ENCODE measurements at regions not wholly inside any gene's neighbourhood (a gene's known extent, or its start where the extent isn't known, plus 50 kb on each side); places are given as distances from the start of the nearest gene placed in this dataset.
"Not testable (repeated sequence)": the region's sequence is repeated elsewhere in the genome, so short reads cannot be mapped to it uniquely, and the experiment has no call there.

- not testable (repeated sequence) for TF ChIP-seq POLR2A, CTCF (IDR thresholded peaks at IDR 0.05)
Observed at GRCh38 chr10:105727586-105727985, 1086.5 kb downstream of the SORCS3 start.

Data from right lobe of liver (tissue), 4 donors.